Glutamatergic neuron (in vitro differentiated cells): ENCODE measurements at regions not wholly inside any gene's neighbourhood (a gene's known extent, or its start where the extent isn't known, plus 50 kb on each side); places are given as distances from the start of the nearest gene placed in this dataset.
A peak's percentile ranks its signal among the peaks of the same experiment; 100 is the strongest.

Experiments
- DNase-seq: peaks from one replicate; pipeline ENCODE4 v3.0.0; 2022
- H3K27ac Mint-ChIP-seq: one replicate; pipeline ENCODE4 v1.8.0; 2020; ENCODE audit warnings: mild to moderate bottlenecking, mixed read lengths, inconsistent platforms; ENCODE audit not compliant: unreplicated experiment
- H3K27me3 Mint-ChIP-seq: one replicate; pipeline ENCODE4 v1.8.0; 2020; ENCODE audit warnings: mild to moderate bottlenecking, moderate library complexity, mixed read lengths, inconsistent platforms; ENCODE audit not compliant: unreplicated experiment
- H3K36me3 Mint-ChIP-seq: one replicate; pipeline ENCODE4 v1.8.0; 2020; ENCODE audit warnings: mild to moderate bottlenecking, mixed read lengths, inconsistent platforms; ENCODE audit not compliant: unreplicated experiment
- H3K4me1 Mint-ChIP-seq: one replicate; pipeline ENCODE4 v1.8.0; 2020; ENCODE audit warnings: mild to moderate bottlenecking, low read depth, mixed read lengths, inconsistent platforms; ENCODE audit not compliant: unreplicated experiment
- H3K4me3 Mint-ChIP-seq: one replicate; pipeline ENCODE4 v1.8.0; 2020; ENCODE audit warnings: mild to moderate bottlenecking, mixed read lengths, inconsistent platforms; ENCODE audit not compliant: unreplicated experiment
- H3K9me3 Mint-ChIP-seq: one replicate; pipeline ENCODE4 v1.8.0; 2020; ENCODE audit warnings: mild to moderate bottlenecking, moderate library complexity, mixed read lengths, inconsistent platforms; ENCODE audit not compliant: unreplicated experiment
- TF ChIP-seq, protein P1 (sequence below): fragments of 200-600 bp; sonication (generic); IDR thresholded peaks from one replicate; pipeline ENCODE4 v1.5.0; 2021; ENCODE audit not compliant: partially characterized antibody, unreplicated experiment

GRCh38 chr5:1641560-1642166, 117.9 kb upstream of the LPCAT1 start:
- H3K27ac Mint-ChIP-seq = peak overlapping the region; percentile 79
- no peaks in the 10 kb centered on the region for H3K36me3 Mint-ChIP-seq
- H3K27me3 Mint-ChIP-seq = peaks cover 19% of the 10 kb centered on the region
- peaks cover 28% of the 10 kb centered on the region for H3K4me1 Mint-ChIP-seq
- peak; percentile 85 for DNase-seq
- H3K4me3 Mint-ChIP-seq = peak overlapping the region; percentile 57
- peaks cover 20% of the 10 kb centered on the region for H3K9me3 Mint-ChIP-seq
- TF ChIP-seq, protein P1, sequence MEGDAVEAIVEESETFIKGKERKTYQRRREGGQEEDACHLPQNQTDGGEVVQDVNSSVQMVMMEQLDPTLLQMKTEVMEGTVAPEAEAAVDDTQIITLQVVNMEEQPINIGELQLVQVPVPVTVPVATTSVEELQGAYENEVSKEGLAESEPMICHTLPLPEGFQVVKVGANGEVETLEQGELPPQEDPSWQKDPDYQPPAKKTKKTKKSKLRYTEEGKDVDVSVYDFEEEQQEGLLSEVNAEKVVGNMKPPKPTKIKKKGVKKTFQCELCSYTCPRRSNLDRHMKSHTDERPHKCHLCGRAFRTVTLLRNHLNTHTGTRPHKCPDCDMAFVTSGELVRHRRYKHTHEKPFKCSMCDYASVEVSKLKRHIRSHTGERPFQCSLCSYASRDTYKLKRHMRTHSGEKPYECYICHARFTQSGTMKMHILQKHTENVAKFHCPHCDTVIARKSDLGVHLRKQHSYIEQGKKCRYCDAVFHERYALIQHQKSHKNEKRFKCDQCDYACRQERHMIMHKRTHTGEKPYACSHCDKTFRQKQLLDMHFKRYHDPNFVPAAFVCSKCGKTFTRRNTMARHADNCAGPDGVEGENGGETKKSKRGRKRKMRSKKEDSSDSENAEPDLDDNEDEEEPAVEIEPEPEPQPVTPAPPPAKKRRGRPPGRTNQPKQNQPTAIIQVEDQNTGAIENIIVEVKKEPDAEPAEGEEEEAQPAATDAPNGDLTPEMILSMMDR = peak; percentile 67

DNA sequence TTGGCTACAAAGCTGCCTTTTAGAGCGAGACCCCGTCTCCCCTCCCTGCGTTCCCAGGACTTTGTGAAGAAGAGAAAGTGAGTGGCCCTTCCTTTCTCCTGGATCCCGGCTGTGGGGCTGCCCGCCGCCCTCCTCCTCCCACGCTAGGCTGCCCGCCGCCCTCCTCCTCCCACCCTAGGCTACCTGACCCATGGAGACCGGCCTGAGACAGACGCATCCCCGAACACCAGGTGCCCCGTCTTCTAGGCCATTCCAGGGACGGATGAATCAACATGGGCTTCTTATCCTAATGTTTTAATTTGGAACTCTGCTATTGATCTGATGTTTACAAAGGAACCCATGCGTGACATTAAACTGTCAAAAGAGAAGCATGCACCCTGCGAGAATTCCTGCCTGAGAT, 117.3 kb upstream of the LPCAT1 start:
- Mint-ChIP-seq H3K9me3 (peaks cover 18% of the 10 kb centered on the region), H3K36me3 (no peaks in the 10 kb centered on the region), H3K27ac (peak overlapping the region; percentile 79), H3K4me3 (peak overlapping the region; percentile 57), H3K4me1 (peaks cover 28% of the 10 kb centered on the region), H3K27me3 (peaks cover 18% of the 10 kb centered on the region)
- TF ChIP-seq, protein P1 = no peak
- DNase-seq = no peak

DNA sequence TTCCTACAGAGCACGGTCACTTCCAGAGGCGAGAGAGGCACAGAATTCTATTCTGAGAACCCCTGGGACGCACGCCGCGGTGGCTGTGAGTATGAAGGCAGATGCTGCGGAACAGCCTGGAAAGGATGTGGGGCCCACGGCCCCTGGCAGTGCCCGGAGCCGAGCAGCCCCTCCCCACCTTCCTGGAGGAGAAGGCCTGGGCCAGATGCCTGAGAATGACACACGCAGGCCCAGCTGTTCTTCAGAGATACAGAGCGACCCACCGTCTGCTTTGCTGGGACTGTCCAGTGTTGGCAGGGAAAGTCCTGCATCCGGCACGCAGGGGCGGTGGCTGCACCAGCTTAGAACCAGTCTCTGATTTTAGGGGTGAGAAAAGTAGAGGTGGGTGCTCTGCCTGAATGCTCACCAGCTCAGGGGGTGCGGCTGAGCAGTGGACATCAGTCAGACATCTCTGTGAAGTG, 116.7 kb upstream of the LPCAT1 start:
- Mint-ChIP-seq H3K36me3 (no peaks in the 10 kb centered on the region), H3K27me3 (peaks cover 18% of the 10 kb centered on the region), H3K9me3 (peaks cover 20% of the 10 kb centered on the region), H3K4me1 (peaks cover 28% of the 10 kb centered on the region), H3K27ac (peak overlapping the region; percentile 97), H3K4me3 (peak overlapping the region; percentile 75)
- TF ChIP-seq, protein P1 = no peak
- DNase-seq = peak; percentile 57

DNA sequence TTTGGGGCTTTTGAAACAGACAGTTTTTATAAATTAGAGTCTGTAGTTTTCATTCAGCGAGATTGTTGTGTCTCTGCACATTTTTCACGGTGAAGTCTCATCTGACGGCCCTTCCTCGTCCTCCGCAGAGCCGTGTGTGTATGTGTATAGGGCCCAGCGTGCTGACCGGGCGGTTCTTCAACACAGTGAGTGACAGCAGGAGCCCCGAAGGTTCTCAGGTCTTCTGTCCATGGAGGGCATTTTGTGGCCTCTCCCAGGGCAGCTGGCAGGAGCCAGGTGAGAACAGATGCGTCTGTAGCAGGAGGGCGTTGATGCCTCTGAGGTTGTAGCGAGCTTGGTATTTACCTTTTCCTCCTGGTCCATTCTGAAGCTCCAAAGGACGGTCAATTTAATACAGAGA, 116.0 kb upstream of the LPCAT1 start:
- Mint-ChIP-seq H3K4me3 (peak overlapping the region; percentile 75), H3K4me1 (peaks cover 29% of the 10 kb centered on the region), H3K27ac (peak overlapping the region; percentile 97), H3K27me3 (peaks cover 20% of the 10 kb centered on the region), H3K9me3 (peaks cover 22% of the 10 kb centered on the region), H3K36me3 (no peaks in the 10 kb centered on the region)
- TF ChIP-seq, protein P1 = no peak
- no peak for DNase-seq

DNA sequence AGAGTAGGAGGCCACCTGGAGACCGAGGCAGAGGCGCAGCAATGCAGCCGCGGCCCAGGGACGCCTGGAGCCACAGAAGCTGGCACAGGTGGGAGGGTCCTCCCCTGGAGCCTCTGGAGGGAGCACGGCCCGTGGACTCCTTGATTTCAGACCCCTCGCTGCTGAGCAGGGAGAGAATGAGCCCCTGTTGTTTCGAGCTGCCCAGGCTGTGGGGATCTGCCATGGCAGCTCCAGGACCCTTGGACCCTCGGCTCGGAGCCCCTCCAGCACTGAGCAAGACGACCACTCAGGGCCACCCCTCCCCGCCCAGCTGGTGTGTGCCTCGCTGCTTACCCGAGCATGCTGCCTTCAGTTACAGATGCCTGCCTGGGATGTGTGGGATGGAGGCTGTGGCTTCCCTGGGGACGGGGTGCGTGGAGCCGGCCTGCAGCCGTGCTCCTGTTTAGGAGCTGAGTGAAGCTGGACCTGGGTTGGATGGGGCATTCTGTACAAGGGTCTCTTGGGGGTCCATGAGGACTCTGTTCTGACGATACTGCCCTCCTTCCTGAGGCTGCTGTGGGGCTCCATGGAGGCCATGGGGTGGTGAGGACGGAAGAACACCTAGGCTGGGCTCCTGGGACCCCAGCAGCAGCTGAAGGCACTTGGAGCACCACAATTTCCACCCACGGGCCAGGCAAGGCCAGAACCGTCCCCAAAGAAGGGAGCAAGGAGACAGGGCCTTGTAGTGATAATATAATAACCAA, 115.1 kb upstream of the LPCAT1 start:
- H3K4me1 Mint-ChIP-seq = peaks cover 27% of the 10 kb centered on the region
- peaks cover 22% of the 10 kb centered on the region for H3K27me3 Mint-ChIP-seq
- DNase-seq = no peak
- H3K36me3 Mint-ChIP-seq = no peaks in the 10 kb centered on the region
- TF ChIP-seq, protein P1 = no peak
- H3K4me3 Mint-ChIP-seq = no peak overlapping the region
- peaks cover 23% of the 10 kb centered on the region for H3K9me3 Mint-ChIP-seq
- peak overlapping the region; percentile 81 for H3K27ac Mint-ChIP-seq
